NCI-H187 (cell line): ENCODE measurements at regions not wholly inside any gene's neighbourhood (a gene's known extent, or its start where the extent isn't known, plus 50 kb on each side); places are given as distances from the start of the nearest gene placed in this dataset.
A peak's percentile ranks its signal among the peaks of the same experiment; 100 is the strongest.

Experiments used
- DNase-seq, 2 experiments: peaks; one replicate each; lab custom pipeline; 2025; lab: John Stamatoyannopoulos, UW

- no peak for DNase-seq
Measured at GRCh38 chr6:2462831-2463230, 217.4 kb upstream of the GMDS start.

GRCh38 chr6:2460216-2460745, 214.9 kb upstream of the GMDS start:
- no peak for DNase-seq

GRCh38 chr6:2454180-2454579, 208.8 kb upstream of the GMDS start:
- DNase-seq = no peak

DNA sequence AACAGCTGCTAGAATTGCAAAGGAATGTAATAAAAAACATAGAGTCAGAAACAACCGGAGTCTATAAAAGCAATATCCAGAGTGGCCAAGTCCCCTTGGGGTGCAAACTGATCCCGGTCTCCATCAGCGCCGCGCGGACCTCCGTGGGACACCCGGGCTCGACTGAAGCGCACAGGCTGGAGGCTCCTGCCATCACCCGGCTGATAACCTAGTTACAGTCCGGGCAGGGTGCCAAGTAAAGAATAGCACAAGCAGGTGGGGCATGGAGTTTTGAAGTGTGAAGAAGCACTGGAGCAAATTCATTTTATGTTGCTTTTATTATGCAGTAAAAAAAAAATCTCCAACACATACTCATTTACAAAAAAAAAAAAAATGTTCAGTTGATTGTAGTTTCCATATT, 205.1 kb upstream of the GMDS start:
- peak in 1 of 2 experiments; percentile 71 for DNase-seq

GRCh38 chr6:2449572-2449940, 204.2 kb upstream of the GMDS start:
- DNase-seq = no peak

DNA sequence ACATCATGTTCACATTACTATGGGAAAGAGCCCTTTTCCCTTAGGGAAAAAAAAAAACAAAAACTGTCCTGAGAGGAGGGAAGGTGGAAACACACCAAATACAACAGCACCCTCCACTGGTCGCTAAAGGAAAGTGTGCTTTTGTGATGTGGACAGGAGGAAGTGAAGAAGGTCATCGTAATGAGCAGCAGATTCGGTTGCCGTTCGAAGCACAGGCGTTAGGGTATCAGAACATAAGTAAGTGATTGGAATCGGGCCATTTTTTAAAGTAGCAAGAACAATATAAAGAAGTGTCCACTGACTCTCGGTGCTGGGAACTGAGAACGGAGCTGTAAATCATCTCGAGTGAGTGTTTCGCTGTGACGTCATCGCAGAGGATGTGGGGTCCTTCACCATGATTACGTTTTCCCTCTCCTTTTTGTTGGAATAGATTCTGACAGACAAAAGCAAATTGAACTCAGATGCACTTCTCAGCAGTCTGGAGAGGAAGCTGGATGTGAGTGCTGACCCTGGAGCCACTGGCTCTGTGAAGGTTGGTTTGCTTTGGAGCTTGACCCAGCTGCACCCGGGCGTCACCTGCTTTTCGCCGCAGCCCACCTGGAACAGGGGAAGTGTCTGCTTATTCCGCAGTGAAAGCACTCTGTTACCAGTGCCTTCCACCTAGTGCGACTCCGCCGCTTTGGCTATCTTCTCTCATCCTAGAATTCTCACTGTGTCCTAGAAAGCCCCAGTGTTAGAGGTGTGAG, 203.6 kb upstream of the GMDS start:
- DNase-seq = peak; percentile 12 to 36

DNA sequence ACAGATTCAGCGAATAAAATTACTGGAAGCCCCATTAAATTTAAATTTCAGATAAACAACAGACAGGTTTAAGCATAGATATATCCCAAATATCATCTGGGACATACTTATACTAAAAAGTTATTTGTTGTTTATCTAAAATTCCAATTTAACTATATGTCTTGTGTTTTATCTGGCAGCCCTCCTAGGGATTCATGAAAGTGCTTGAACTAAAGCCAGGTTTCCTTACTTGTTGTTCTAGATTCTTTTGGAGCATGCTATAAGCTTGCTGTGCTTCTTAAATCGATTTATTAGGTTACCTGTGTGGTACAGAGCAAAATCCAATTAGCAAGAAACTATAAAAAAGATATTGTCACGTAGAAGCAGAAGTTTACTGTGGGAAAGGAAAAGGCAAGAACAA, 202.5 kb upstream of the GMDS start:
- DNase-seq = no peak

- DNase-seq = no peak
Measured at GRCh38 chr6:2447318-2447920, 202.0 kb upstream of the GMDS start.

- no peak for DNase-seq
Measured at GRCh38 chr6:2441601-2442475, 196.4 kb upstream of the GMDS start.

- no peak for DNase-seq
Measured at GRCh38 chr6:2440516-2440915, 195.1 kb upstream of the GMDS start.

DNA sequence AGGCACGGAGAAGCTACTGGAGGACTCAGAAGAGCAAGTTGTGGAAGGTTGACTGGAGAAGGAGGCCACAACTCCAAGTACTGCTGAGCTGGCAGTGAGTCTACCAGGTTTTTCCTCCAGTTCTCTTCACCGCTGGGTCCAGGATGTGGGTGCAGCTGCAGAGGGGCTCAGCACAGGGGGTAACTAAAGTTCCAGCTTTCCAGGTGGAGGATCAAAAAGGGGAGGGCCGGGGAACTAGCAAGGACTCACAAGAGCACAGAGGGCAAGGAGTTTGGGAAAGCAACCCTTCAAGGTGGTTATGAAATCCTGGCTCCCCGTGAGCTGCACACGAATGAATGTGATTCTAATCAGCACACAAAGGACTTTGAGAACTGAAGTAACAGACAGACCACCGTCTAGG, 194.2 kb upstream of the GMDS start:
- no peak for DNase-seq

DNA sequence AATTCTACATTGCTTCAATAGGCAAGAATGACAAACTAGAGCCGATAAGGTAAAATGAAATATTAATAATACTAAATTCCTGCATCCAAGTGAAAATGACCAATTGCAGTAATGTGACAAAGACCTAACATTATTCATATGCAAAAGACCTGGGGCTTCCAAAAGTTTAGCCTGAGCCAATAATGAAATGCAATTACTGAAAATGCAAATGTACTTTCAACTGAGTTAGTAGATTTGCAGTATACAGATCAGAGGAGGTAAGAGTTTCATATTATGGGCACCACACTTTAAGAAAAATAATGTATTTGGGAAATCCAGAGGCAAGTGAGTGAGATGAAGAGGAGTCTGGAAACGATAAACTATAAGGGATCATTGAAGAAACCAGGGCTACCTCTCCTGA, 193.7 kb upstream of the GMDS start:
- no peak for DNase-seq

DNA sequence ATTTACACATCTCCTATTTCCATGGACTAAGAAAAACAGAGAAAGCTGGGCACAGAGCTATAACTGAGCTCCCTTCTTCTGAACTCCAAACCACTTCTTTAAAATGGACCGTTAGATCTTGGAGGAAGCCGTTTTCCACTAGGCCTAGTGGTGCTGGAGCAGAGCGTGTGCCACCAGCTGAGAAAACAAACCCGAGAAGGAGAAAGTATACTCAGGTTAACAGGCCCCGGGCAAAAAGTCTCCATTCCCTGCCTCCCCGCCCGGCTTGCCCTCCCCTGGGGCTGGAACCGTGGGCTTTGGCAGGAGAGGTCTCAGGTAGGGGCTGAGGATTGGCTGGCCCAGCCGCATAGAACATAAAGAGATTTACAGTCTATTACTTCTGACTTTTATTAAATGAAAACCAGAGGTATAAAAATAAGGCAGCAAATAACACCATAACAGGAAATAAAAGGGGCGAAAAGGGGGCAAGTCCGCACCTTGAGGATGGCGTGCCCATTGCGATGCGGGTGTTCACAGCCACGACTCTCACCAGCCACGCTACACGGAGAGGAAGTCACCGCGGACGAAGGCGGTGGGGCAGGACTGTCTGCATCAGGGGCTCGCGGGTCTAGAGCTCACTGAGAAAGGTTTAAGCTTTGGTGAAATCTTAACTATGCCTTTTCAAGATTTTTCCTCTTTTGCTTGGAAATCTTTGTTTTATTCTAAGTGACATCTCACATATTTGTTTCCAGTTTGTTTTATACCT, 191.2 kb upstream of the GMDS start:
- DNase-seq = no peak

GRCh38 chr6:2435323-2435722, 189.9 kb upstream of the GMDS start:
- DNase-seq = no peak

DNA sequence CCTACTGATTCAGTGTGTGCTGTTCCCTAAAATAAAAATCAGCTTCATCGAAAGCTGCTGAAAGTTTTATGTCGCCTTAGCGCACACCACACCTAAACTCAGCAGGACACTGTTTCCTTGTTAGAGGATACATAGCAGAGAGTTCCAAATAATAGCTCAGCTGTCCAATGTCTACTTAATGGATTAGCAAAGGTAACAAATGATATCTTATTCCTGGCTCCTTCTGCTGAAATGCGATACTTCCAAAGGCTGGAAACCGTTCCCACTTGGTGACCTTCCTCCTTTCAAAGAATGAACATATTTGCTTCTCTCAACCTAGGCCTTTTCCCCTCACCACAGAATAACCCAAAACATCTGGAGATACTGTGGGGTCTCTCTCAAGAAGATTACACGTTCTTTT, 189.5 kb upstream of the GMDS start:
- no peak for DNase-seq

DNA sequence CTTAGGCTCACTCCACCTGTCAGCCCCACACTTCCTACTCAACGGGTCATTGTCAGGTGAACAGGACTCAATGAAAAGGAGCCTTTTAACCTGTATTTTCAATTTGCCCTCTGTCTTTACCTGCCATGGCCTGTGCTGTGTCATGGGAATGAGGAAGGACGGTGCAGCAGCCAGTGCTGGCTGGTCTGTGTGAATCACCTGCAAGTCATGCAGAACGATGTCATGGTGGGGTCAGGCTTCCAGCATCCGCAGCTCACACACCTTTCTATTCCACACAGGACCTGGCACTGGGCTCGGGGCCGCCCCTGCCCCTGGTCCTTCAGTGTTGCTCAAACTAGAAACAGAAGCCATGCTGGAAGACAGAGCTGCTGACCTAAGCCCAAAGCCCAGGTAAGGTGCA, 188.7 kb upstream of the GMDS start:
- DNase-seq = no peak

- no peak for DNase-seq
Measured at GRCh38 chr6:2433711-2434110, 188.3 kb upstream of the GMDS start.

DNA sequence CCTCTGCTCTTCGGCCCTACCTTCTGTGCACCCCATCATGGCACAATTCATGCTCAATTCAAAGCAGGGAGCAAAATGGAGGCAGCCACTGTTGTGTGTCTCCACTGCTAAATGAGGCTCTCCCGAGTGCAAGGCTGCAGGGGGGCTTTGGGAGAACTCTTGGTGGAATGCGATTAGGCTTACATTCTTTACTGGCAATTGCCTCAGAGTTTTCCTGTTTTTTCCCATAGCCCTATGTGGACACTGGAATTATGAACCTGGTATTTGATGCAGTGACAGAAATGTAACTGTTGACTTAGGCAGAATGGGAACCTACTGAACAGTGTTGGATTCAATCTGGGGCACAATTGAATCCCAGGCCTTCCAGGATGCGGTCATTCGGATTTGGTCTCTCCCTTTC, 187.9 kb upstream of the GMDS start:
- DNase-seq = no peak

DNA sequence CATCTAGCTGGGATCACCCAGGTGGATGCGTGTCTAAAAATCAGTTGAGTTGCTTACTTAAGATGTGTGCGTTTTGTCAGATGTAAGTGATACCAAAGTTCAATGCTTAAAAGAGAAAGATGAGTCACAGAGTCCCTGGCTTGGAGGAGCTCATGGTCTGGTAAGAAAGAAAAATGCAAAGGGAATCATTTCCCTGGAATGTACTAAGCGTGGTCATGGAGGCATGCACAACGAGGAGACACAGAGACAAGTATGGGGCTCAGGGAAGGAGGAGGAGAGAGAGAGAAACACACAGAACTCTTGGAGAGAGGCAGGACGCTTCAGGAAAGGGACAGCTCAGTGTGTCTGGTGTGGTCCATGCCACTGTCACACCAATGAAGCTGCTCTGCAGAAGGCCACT, 186.9 kb upstream of the GMDS start:
- no peak for DNase-seq

DNA sequence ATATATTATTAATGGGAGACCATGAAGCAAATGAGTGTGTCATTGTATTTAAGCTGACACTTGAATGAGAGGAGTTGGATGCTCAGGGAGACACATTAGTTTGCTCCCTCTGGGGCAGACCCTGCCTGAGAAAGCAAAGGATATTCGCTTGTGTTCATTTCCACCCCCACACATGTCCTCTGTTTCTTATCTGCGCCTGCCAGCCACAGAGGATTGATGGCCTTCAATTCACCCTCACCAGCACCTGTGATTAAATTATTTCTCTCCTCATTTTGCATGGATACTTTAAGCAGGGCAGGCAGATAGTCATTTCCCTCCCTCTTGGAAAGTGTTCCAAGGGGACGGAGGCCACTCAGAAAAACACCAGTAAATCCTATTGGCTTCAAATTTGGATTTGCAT, 185.2 kb upstream of the GMDS start:
- no peak for DNase-seq

DNA sequence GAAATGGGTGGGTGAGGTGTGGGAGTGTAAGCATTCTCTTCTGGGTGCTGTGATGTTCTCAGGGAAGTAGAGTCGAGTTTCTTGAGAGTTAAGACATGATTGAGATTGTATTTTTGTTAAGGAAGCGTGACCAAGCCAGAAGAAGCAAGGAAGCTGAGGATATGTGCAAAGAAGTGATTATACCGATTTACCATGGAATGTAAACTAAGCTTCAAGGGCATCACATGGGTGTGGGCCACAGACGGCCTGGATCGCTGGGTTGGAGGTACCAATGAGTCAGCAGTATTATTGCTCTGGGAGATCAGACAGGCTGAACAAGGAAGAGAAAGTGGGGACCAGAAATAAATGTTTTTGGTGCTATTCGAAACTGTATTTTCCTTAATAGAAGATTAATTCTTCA, 184.1 kb upstream of the GMDS start:
- DNase-seq = no peak

GRCh38 chr6:2429032-2429431, 183.6 kb upstream of the GMDS start:
- DNase-seq = no peak
